Fibroblast of skin of scalp (primary cell): ENCODE measurements at regions not wholly inside any gene's neighbourhood (a gene's known extent, or its start where the extent isn't known, plus 50 kb on each side); places are given as distances from the start of the nearest gene placed in this dataset.
A peak's percentile ranks its signal among the peaks of the same experiment; 100 is the strongest.
"Not testable (repeated sequence)": the region's sequence is repeated elsewhere in the genome, so short reads cannot be mapped to it uniquely, and the experiment has no call there.

Source experiments
- DNase-seq: peaks from one replicate; pipeline ENCODE4 v3.0.0-alpha.2; 2013

GRCh38 chr1:208739636-208740035 is 495.5 kb upstream of the PLXNA2 start:
- DNase-seq, result not testable (repeated sequence)

- DNase-seq, result no peak
These were observed 497.1 kb upstream of the PLXNA2 start for GRCh38 chr1:208741296-208741695.

- DNase-seq, result no peak
These were observed 499.2 kb upstream of the PLXNA2 start for GRCh38 chr1:208743361-208743760.

- no peak for DNase-seq
These were observed 503.8 kb upstream of the PLXNA2 start for GRCh38 chr1:208747979-208748378.

GRCh38 chr1:208748387-208749165 is 504.4 kb upstream of the PLXNA2 start:
- DNase-seq, result no peak

GRCh38 chr1:208756339-208756981 is 512.3 kb upstream of the PLXNA2 start:
- no peak for DNase-seq

GRCh38 chr1:208757846-208758245 is 513.7 kb upstream of the PLXNA2 start:
- DNase-seq, result peak; percentile 44

- DNase-seq, result peak; percentile 11
These were observed 515.1 kb upstream of the PLXNA2 start for GRCh38 chr1:208759255-208759654.

- DNase-seq, result no peak
These were observed 519.8 kb upstream of the PLXNA2 start for GRCh38 chr1:208763971-208764370.

- DNase-seq, result no peak
These were observed 522.6 kb upstream of the PLXNA2 start for GRCh38 chr1:208766832-208767231.

- DNase-seq, result no peak
These were observed 523.6 kb upstream of the PLXNA2 start for GRCh38 chr1:208767816-208768215.

GRCh38 chr1:208772891-208773290 is 528.7 kb upstream of the PLXNA2 start:
- no peak for DNase-seq

- no peak for DNase-seq
These were observed 531.7 kb upstream of the PLXNA2 start for GRCh38 chr1:208775841-208776240.

- no peak for DNase-seq
These were observed 534.2 kb upstream of the PLXNA2 start for GRCh38 chr1:208778417-208778816.

- no peak for DNase-seq
These were observed 537.3 kb upstream of the PLXNA2 start for GRCh38 chr1:208781391-208782045.

- no peak for DNase-seq
These were observed 538.0 kb upstream of the PLXNA2 start for GRCh38 chr1:208782186-208782585.

GRCh38 chr1:208785629-208786028 is 541.4 kb upstream of the PLXNA2 start:
- DNase-seq, result no peak

- DNase-seq, result no peak
These were observed 543.0 kb upstream of the PLXNA2 start for GRCh38 chr1:208787219-208787618.

- no peak for DNase-seq
These were observed 543.9 kb upstream of the PLXNA2 start for GRCh38 chr1:208788013-208788540.

GRCh38 chr1:208791456-208791855 is 547.3 kb upstream of the PLXNA2 start:
- DNase-seq, result peak; percentile 84

GRCh38 chr1:208793861-208794345 is 549.7 kb upstream of the PLXNA2 start:
- peak; percentile 29 for DNase-seq

GRCh38 chr1:208799186-208799585 is 555.0 kb upstream of the PLXNA2 start:
- no peak for DNase-seq
